ENCODE measurements at regions not wholly inside any gene's neighbourhood (a gene's known extent, or its start where the extent isn't known, plus 50 kb on each side); places are given as distances from the start of the nearest gene placed in this dataset.

GRCh38 chr10:128875030-128875744, 591.9 kb upstream of the MGMT start:
- Histone ChIP-seq H3K4me2 (ENCODE audit: low read length) (no peak overlapping the region), H2AFZ (no peak overlapping the region), H3K79me2 (no peaks in the 10 kb centered on the region), H3K27ac (no peak overlapping the region), H3K9ac (no peak overlapping the region), H3K4me1 (no peaks in the 10 kb centered on the region), H3K36me3 (ENCODE audit: control insufficient read depth, insufficient read depth, low read length) (no peaks in the 10 kb centered on the region), H3K9me3 (ENCODE audit: control insufficient read depth, low read length) (no peaks in the 10 kb centered on the region), H3K4me3 (ENCODE audit: low read depth, low read length) (no peak overlapping the region), H3K27me3 (ENCODE audit: control insufficient read depth, insufficient read depth, low read length) (no peaks in the 10 kb centered on the region)
- TF ChIP-seq, protein P1, sequence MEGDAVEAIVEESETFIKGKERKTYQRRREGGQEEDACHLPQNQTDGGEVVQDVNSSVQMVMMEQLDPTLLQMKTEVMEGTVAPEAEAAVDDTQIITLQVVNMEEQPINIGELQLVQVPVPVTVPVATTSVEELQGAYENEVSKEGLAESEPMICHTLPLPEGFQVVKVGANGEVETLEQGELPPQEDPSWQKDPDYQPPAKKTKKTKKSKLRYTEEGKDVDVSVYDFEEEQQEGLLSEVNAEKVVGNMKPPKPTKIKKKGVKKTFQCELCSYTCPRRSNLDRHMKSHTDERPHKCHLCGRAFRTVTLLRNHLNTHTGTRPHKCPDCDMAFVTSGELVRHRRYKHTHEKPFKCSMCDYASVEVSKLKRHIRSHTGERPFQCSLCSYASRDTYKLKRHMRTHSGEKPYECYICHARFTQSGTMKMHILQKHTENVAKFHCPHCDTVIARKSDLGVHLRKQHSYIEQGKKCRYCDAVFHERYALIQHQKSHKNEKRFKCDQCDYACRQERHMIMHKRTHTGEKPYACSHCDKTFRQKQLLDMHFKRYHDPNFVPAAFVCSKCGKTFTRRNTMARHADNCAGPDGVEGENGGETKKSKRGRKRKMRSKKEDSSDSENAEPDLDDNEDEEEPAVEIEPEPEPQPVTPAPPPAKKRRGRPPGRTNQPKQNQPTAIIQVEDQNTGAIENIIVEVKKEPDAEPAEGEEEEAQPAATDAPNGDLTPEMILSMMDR (IDR thresholded peaks at IDR 0.05): no peak

GRCh38 chr10:128875956-128876736, 590.9 kb upstream of the MGMT start:
- Histone ChIP-seq H3K4me3 (ENCODE audit: low read depth, low read length) (no peak overlapping the region), H2AFZ (no peak overlapping the region), H3K36me3 (ENCODE audit: control insufficient read depth, insufficient read depth, low read length) (no peaks in the 10 kb centered on the region), H3K27ac (no peak overlapping the region), H3K9ac (no peak overlapping the region), H3K27me3 (ENCODE audit: control insufficient read depth, insufficient read depth, low read length) (no peaks in the 10 kb centered on the region), H3K79me2 (no peaks in the 10 kb centered on the region), H3K4me2 (ENCODE audit: low read length) (no peak overlapping the region), H3K4me1 (no peaks in the 10 kb centered on the region), H3K9me3 (ENCODE audit: control insufficient read depth, low read length) (no peaks in the 10 kb centered on the region)
- TF ChIP-seq, protein P1 (IDR thresholded peaks at IDR 0.05): no peak

- Histone ChIP-seq H3K27ac (no peak overlapping the region), H3K27me3 (ENCODE audit: control insufficient read depth, insufficient read depth, low read length) (no peaks in the 10 kb centered on the region), H3K4me3 (ENCODE audit: low read depth, low read length) (no peak overlapping the region), H3K4me1 (no peaks in the 10 kb centered on the region), H3K9me3 (ENCODE audit: control insufficient read depth, low read length) (no peaks in the 10 kb centered on the region), H3K9ac (no peak overlapping the region), H3K4me2 (ENCODE audit: low read length) (no peak overlapping the region), H2AFZ (no peak overlapping the region), H3K36me3 (ENCODE audit: control insufficient read depth, insufficient read depth, low read length) (no peaks in the 10 kb centered on the region), H3K79me2 (no peaks in the 10 kb centered on the region)
- TF ChIP-seq, protein P1 (IDR thresholded peaks at IDR 0.05): no peak
These were observed 589.9 kb upstream of the MGMT start for GRCh38 chr10:128877141-128877540.

DNA sequence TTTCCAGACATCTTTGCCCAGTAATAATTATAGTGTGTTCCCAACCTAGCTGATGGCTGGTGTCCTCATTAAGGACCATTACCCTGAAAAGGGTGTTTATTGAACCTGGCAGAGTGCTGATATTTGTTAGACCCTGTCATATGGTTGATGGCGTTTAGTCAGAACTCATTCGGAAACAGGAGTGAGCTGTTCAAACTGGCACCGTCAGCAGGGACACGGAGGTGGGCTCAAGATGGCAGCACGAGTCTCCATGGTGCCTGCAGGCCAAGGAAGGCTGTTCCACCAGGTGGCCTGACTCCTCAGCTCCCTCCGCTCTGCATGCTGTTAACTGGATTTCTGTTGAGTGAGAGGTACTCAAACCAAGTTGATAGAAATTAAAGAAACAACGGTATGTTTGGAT, 589.1 kb upstream of the MGMT start:
- Histone ChIP-seq H3K4me1 (no peaks in the 10 kb centered on the region), H3K9ac (no peak overlapping the region), H3K4me2 (ENCODE audit: low read length) (no peak overlapping the region), H3K27ac (no peak overlapping the region), H2AFZ (no peak overlapping the region), H3K9me3 (ENCODE audit: control insufficient read depth, low read length) (no peaks in the 10 kb centered on the region), H3K79me2 (no peaks in the 10 kb centered on the region), H3K4me3 (ENCODE audit: low read depth, low read length) (no peak overlapping the region), H3K27me3 (ENCODE audit: control insufficient read depth, insufficient read depth, low read length) (no peaks in the 10 kb centered on the region), H3K36me3 (ENCODE audit: control insufficient read depth, insufficient read depth, low read length) (no peaks in the 10 kb centered on the region)
- TF ChIP-seq, protein P1 (IDR thresholded peaks at IDR 0.05): no peak

All from parathyroid adenoma (tissue), 2 donors.